ENCODE measurements at regions not wholly inside any gene's neighbourhood (a gene's known extent, or its start where the extent isn't known, plus 50 kb on each side); places are given as distances from the start of the nearest gene placed in this dataset.

GRCh38 chr18:11266781-11267480 is 117.6 kb upstream of the PIEZO2 start:
- TF ChIP-seq CTCF (IDR thresholded peaks at IDR 0.05; ENCODE audit: borderline replicate concordance, insufficient read depth, low read depth, low read length), result no peak
- no peak overlapping the region for H3K4me3 ChIP-seq (ENCODE audit: low read depth, low read length)

GRCh38 chr18:11261486-11261885 is 112.1 kb upstream of the PIEZO2 start:
- TF ChIP-seq CTCF (IDR thresholded peaks at IDR 0.05; ENCODE audit: borderline replicate concordance, insufficient read depth, low read depth, low read length), result no peak
- H3K4me3 ChIP-seq (ENCODE audit: low read depth, low read length), result no peak overlapping the region

GRCh38 chr18:11260961-11261461 is 111.6 kb upstream of the PIEZO2 start:
- TF ChIP-seq CTCF (IDR thresholded peaks at IDR 0.05; ENCODE audit: borderline replicate concordance, insufficient read depth, low read depth, low read length), result no peak
- H3K4me3 ChIP-seq (ENCODE audit: low read depth, low read length), result no peak overlapping the region

GRCh38 chr18:11259469-11260150 is 110.2 kb upstream of the PIEZO2 start:
- TF ChIP-seq CTCF (IDR thresholded peaks at IDR 0.05; ENCODE audit: borderline replicate concordance, insufficient read depth, low read depth, low read length), result no peak
- no peak overlapping the region for H3K4me3 ChIP-seq (ENCODE audit: low read depth, low read length)

GRCh38 chr18:11258039-11258610 is 108.8 kb upstream of the PIEZO2 start:
- no peak overlapping the region for H3K4me3 ChIP-seq (ENCODE audit: low read depth, low read length)
- no peak for TF ChIP-seq CTCF (IDR thresholded peaks at IDR 0.05; ENCODE audit: borderline replicate concordance, insufficient read depth, low read depth, low read length)

GRCh38 chr18:11256251-11256650 is 106.9 kb upstream of the PIEZO2 start:
- no peak overlapping the region for H3K4me3 ChIP-seq (ENCODE audit: low read depth, low read length)
- TF ChIP-seq CTCF (IDR thresholded peaks at IDR 0.05; ENCODE audit: borderline replicate concordance, insufficient read depth, low read depth, low read length), result no peak

Data from GM12875 (cell line).